DND-41 (cell line): ENCODE measurements at regions not wholly inside any gene's neighbourhood (a gene's known extent, or its start where the extent isn't known, plus 50 kb on each side); places are given as distances from the start of the nearest gene placed in this dataset.

Experiments
- CTCF ChIP-seq: IDR thresholded peaks from 2 replicates; pipeline ENCODE4 v1.5.1; 2012; ENCODE audit warnings: borderline replicate concordance, low read length, moderate library complexity, mild to moderate bottlenecking; ENCODE audit not compliant: poor library complexity, severe bottlenecking; ENCODE audit errors: extremely low read depth
- EZH2 ChIP-seq: IDR thresholded peaks from 3 replicates; pipeline ENCODE4 v1.6.1; 2012; ENCODE audit warnings: borderline replicate concordance, low read depth, mild to moderate bottlenecking, moderate library complexity, low read length, inconsistent platforms; ENCODE audit not compliant: severe bottlenecking

- TF ChIP-seq CTCF (no peak), EZH2 (no peak)
These were observed 588.0 kb downstream of the BUD13 start for GRCh38 chr11:116184763-116185162.
